ENCODE measurements at regions not wholly inside any gene's neighbourhood (a gene's known extent, or its start where the extent isn't known, plus 50 kb on each side); places are given as distances from the start of the nearest gene placed in this dataset.

DNA sequence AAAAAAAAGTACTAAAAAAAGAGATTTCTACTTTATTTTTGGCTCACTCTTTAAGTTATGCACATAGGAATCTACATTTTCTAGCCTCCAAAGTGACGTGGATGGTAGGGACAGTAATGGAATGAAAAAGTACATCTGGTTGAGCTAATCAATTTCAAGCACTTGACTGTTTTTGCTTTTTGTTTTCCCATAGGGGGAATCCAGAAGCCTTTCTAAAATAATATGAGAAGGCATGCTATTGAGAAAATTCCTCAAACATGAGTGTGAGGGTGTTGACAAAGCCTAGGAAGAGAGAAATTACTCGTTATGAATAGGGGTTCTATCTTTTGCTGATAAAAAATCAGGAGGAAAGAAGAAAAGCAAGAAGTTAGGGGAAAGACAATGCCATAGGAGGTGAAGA lies 242.5 kb upstream of the PUDP start:
- Histone ChIP-seq H3K9me3 (ENCODE audit: control insufficient read depth, low read depth, low read length) (no peaks in the 10 kb centered on the region), H2AFZ (ENCODE audit: low read length) (no peak overlapping the region), H3K56ac (ENCODE audit: insufficient read length, low read depth, low read length) (no peak overlapping the region), H4K91ac (ENCODE audit: insufficient read length, low read depth, low read length) (no peak overlapping the region), H4K20me1 (ENCODE audit: control insufficient read depth, insufficient read depth, insufficient read length) (no peaks in the 10 kb centered on the region), H2AK5ac (ENCODE audit: insufficient read length, low read length) (no peak overlapping the region), H4K8ac (replicated peaks; ENCODE audit: insufficient read length, low read depth, low read length) (no peak overlapping the region), H3K14ac (ENCODE audit: insufficient read depth, low read length) (no peak overlapping the region), H2BK20ac (ENCODE audit: low read depth, low read length, poor library complexity, severe bottlenecking) (no peak overlapping the region), H2BK15ac (ENCODE audit: low read depth, low read length) (no peak overlapping the region), H3K4ac (ENCODE audit: low read depth, low read length) (no peak overlapping the region), H3K27ac (ENCODE audit: insufficient read length, low read depth, low read length) (no peak overlapping the region), H3K79me1 (ENCODE audit: insufficient read depth, low read depth, low read length, poor library complexity, severe bottlenecking) (no peaks in the 10 kb centered on the region), H3K23me2 (ENCODE audit: insufficient read length, low read depth, low read length, poor library complexity, severe bottlenecking) (no peaks in the 10 kb centered on the region), H3K79me2 (ENCODE audit: insufficient read depth, low read length) (no peaks in the 10 kb centered on the region), H3K9ac (ENCODE audit: extremely low read depth, insufficient read length, low read length) (no peak overlapping the region), H2BK12ac (ENCODE audit: insufficient read length, low read depth, low read length) (no peak overlapping the region), H4K5ac (ENCODE audit: insufficient read length, low read depth, low read length) (no peak overlapping the region), H3K27me3 (ENCODE audit: insufficient read depth, low read length) (no peaks in the 10 kb centered on the region), H2BK5ac (ENCODE audit: insufficient read length, low read length) (no peak overlapping the region), H3K23ac (ENCODE audit: insufficient read length, low read depth, low read length) (no peak overlapping the region), H2BK120ac (ENCODE audit: low read depth, low read length, poor library complexity, severe bottlenecking) (no peak overlapping the region), H3K4me2 (ENCODE audit: insufficient read depth, insufficient read length, low read length) (no peak overlapping the region), H3T11ph (ENCODE audit: low read length) (no peak overlapping the region), H3K4me1 (ENCODE audit: insufficient read depth, low read length) (no peaks in the 10 kb centered on the region), H3K18ac (ENCODE audit: insufficient read length, low read depth, low read length) (no peak overlapping the region)
- Mint-ChIP-seq H3K27ac (no peak overlapping the region), H3K27me3 (ENCODE audit: low read depth) (peaks cover 4% of the 10 kb centered on the region; the same call in 1 of the 2 replicates), H3K9me3 (no peaks in the 10 kb centered on the region), H3K4me1 (no peaks in the 10 kb centered on the region; a peak in 1 of 4 replicates), H3K36me3 (ENCODE audit: insufficient read depth in 1 of 3, low read depth in 3 of 3) (no peaks in the 10 kb centered on the region; a peak in 1 of 7 replicates), H3K4me3 (no peak overlapping the region)
- TF ChIP-seq, protein P1, sequence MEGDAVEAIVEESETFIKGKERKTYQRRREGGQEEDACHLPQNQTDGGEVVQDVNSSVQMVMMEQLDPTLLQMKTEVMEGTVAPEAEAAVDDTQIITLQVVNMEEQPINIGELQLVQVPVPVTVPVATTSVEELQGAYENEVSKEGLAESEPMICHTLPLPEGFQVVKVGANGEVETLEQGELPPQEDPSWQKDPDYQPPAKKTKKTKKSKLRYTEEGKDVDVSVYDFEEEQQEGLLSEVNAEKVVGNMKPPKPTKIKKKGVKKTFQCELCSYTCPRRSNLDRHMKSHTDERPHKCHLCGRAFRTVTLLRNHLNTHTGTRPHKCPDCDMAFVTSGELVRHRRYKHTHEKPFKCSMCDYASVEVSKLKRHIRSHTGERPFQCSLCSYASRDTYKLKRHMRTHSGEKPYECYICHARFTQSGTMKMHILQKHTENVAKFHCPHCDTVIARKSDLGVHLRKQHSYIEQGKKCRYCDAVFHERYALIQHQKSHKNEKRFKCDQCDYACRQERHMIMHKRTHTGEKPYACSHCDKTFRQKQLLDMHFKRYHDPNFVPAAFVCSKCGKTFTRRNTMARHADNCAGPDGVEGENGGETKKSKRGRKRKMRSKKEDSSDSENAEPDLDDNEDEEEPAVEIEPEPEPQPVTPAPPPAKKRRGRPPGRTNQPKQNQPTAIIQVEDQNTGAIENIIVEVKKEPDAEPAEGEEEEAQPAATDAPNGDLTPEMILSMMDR (conservative IDR thresholded peaks at IDR 0.05): no peak
- DNase-seq: no peak
- WGBS (ENCODE audit: extremely low coverage, insufficient read length, low lambda C conversion rate): no CpG with 5 or more reads among the region's 2 CpGs

All from H9 (cell line).